T-helper 2 cell (primary cell): ENCODE measurements at regions not wholly inside any gene's neighbourhood (a gene's known extent, or its start where the extent isn't known, plus 50 kb on each side); places are given as distances from the start of the nearest gene placed in this dataset.

Experiments
- DNase-seq, 5 experiments: peaks; one replicate each; pipeline versions ENCODE4 v3.0.0 to v3.0.0-alpha.2; 2012 to 2022

- no peak for DNase-seq
These were observed 110.0 kb downstream of the LITAF start for GRCh38 chr16:11476676-11477075.

GRCh38 chr16:11478431-11479119 is 108.1 kb downstream of the LITAF start:
- no peak for DNase-seq

GRCh38 chr16:11479916-11480315 is 106.8 kb downstream of the LITAF start:
- no peak for DNase-seq

- no peak for DNase-seq
These were observed 106.1 kb downstream of the LITAF start for GRCh38 chr16:11480634-11481033.

GRCh38 chr16:11481987-11482386 is 104.7 kb downstream of the LITAF start:
- no peak for DNase-seq

- no peak for DNase-seq
These were observed 103.6 kb downstream of the LITAF start for GRCh38 chr16:11482946-11483748.

- no peak for DNase-seq
These were observed 101.9 kb downstream of the LITAF start for GRCh38 chr16:11484691-11485258.

GRCh38 chr16:11485676-11486075 is 101.0 kb downstream of the LITAF start:
- DNase-seq, result no peak

GRCh38 chr16:11487289-11487688 is 99.4 kb downstream of the LITAF start:
- no peak for DNase-seq

GRCh38 chr16:11488304-11488703 is 98.4 kb downstream of the LITAF start:
- no peak for DNase-seq

- no peak for DNase-seq
These were observed 95.2 kb downstream of the LITAF start for GRCh38 chr16:11491524-11491923.

GRCh38 chr16:11492808-11493530 is 93.8 kb downstream of the LITAF start:
- DNase-seq, result no peak

- DNase-seq, result no peak
These were observed 93.2 kb downstream of the LITAF start for GRCh38 chr16:11493531-11493929.

GRCh38 chr16:11494029-11494428 is 92.7 kb downstream of the LITAF start:
- DNase-seq, result no peak

- DNase-seq, result no peak
These were observed 92.3 kb downstream of the LITAF start for GRCh38 chr16:11494433-11494832.

- DNase-seq, result no peak
These were observed 91.7 kb downstream of the LITAF start for GRCh38 chr16:11495066-11495407.
